ENCODE measurements at regions not wholly inside any gene's neighbourhood (a gene's known extent, or its start where the extent isn't known, plus 50 kb on each side); places are given as distances from the start of the nearest gene placed in this dataset.

DNA sequence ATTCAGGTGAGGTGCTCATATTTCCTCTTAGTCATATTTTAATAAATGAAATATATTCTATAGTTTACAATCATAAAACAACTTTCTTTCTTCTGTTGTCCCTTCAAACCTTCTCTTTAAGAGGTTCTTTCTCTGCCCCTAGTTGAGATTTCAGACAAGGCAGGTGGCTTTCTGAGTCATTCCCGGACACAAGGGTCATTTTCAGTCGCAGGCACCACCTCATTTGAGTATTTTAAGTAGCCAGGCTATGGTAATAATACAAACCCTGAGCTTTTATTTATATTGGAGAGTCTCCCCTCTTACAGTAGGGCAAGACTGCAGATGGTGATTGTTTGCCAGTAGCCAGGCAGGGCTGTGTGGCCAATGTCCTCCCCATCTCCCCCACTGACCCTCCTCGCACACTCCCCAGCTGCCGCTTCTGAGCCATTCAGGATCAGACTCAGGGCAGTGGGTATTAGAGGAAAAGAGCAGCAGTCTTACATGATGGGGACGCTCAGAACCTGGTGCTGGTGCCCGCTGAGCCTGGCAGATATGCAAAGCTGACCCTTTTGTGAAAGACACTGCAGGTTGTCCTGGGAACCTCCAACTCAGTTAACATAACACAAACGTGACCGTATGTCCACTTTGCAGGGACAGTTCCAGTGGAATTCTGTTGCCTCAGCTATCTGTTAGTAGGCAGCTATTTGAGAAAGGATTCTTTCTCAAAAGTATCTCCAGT lies 101.1 kb upstream of the BCL2L14 start:
- Histone ChIP-seq H3K9me1 (replicated peaks; ENCODE audit: control insufficient read depth, extremely low read depth, insufficient read depth, low read length) (no peaks in the 10 kb centered on the region), H3K79me2 (ENCODE audit: control insufficient read depth, insufficient read depth, low read length) (no peaks in the 10 kb centered on the region), H3K4me1 (ENCODE audit: control insufficient read depth, extremely low read depth, insufficient read depth, low read length) (peaks cover 12% of the 10 kb centered on the region), H3K36me3 (ENCODE audit: control insufficient read depth in 2 of 2, extremely low read depth in 1 of 2, insufficient read depth in 2 of 2, low read length in 2 of 2) (no peaks in the 10 kb centered on the region), H3K9ac (replicated peaks; ENCODE audit: extremely low read depth, insufficient read depth, low read length) (no peak overlapping the region), H3K27me3 (ENCODE audit: control insufficient read depth in 2 of 2, insufficient read depth in 2 of 2, low read length in 2 of 2) (peaks cover 15 to 16% of the 10 kb centered on the region in 2 experiments), H3K9me3 (replicated peaks; ENCODE audit: control insufficient read depth, insufficient read depth, low read length) (no peaks in the 10 kb centered on the region), H3K4me3 (replicated peaks in 1 of 3; ENCODE audit: insufficient read depth in 1 of 3, low read depth in 1 of 3, low read length in 3 of 3) (no peak overlapping the region), H3K4me2 (ENCODE audit: insufficient read depth, low read length) (no peak overlapping the region), H4K20me1 (replicated peaks; ENCODE audit: control insufficient read depth, extremely low read depth, insufficient read depth, low read length) (no peaks in the 10 kb centered on the region), H3K27ac (ENCODE audit: insufficient read depth, low read depth, low read length) (no peak overlapping the region), H2AFZ (ENCODE audit: low read depth, low read length) (no peak overlapping the region)
- DNase-seq (ENCODE audit: low read depth, low spot score) = no peak
- dilution Hi-C loops (cut with MboI; ENCODE audit: extremely low pct_ligation_motif_present, low sequenced_read_pairs) (no loop called here), intact Hi-C loops (cut with micrococcal nuclease) (no loop called here)
- ChIA-PET POLR2A (no interaction called here), CTCF (no interaction called here)
- BruUV-seq (replicated peaks) = no TSS peak
- TF ChIP-seq POLR2A (IDR thresholded peaks at IDR 0.05; ENCODE audit: low read depth, low read length) = no peak
- no peak for TF ChIP-seq JUN (IDR thresholded peaks at IDR 0.05; ENCODE audit: borderline replicate concordance, insufficient read depth, insufficient read length, low read depth)
- TF ChIP-seq, protein P1, sequence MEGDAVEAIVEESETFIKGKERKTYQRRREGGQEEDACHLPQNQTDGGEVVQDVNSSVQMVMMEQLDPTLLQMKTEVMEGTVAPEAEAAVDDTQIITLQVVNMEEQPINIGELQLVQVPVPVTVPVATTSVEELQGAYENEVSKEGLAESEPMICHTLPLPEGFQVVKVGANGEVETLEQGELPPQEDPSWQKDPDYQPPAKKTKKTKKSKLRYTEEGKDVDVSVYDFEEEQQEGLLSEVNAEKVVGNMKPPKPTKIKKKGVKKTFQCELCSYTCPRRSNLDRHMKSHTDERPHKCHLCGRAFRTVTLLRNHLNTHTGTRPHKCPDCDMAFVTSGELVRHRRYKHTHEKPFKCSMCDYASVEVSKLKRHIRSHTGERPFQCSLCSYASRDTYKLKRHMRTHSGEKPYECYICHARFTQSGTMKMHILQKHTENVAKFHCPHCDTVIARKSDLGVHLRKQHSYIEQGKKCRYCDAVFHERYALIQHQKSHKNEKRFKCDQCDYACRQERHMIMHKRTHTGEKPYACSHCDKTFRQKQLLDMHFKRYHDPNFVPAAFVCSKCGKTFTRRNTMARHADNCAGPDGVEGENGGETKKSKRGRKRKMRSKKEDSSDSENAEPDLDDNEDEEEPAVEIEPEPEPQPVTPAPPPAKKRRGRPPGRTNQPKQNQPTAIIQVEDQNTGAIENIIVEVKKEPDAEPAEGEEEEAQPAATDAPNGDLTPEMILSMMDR (IDR thresholded peaks at IDR 0.05; ENCODE audit: extremely low read depth in 1 of 2, insufficient read depth in 1 of 2, low read depth in 1 of 2, low read length in 2 of 2) = no peak
- TF ChIP-seq, protein P2, sequence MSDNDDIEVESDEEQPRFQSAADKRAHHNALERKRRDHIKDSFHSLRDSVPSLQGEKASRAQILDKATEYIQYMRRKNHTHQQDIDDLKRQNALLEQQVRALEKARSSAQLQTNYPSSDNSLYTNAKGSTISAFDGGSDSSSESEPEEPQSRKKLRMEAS (IDR thresholded peaks at IDR 0.05; ENCODE audit: insufficient read depth, insufficient read length) = no peak
- TF ChIP-seq MYC (IDR thresholded peaks at IDR 0.05; ENCODE audit: low read depth, low read length) = no peak
- TF ChIP-seq POLR2AphosphoS5 (IDR thresholded peaks at IDR 0.05; ENCODE audit: insufficient read depth, low read depth, low read length) = no peak
- no peak for TF ChIP-seq GATA2 (IDR thresholded peaks at IDR 0.05; ENCODE audit: insufficient read depth, insufficient read length, low read depth, low read length)
- TF ChIP-seq FOS (IDR thresholded peaks at IDR 0.05; ENCODE audit: borderline replicate concordance, insufficient read depth, low read length) = no peak
- TF ChIP-seq EZH2 (IDR thresholded peaks at IDR 0.05; ENCODE audit: borderline replicate concordance, low read depth, low read length, severe bottlenecking) = no peak
- FAIRE-seq = no peak
